Aorta (tissue), 5 donors: ENCODE measurements at regions not wholly inside any gene's neighbourhood (a gene's known extent, or its start where the extent isn't known, plus 50 kb on each side); places are given as distances from the start of the nearest gene placed in this dataset.

Experiments used
- ATAC-seq: fragments of 200-7000 bp; cut with Tn5 transposase; one replicate; pipeline ENCODE4 v1.9.1; 2022; ENCODE audit warnings: moderate library complexity; ENCODE audit not compliant: low FRiP score
- DNase-seq, 2 donors: peaks; one replicate each; pipeline ENCODE4 v3.0.0-alpha.2; 2020
- H3K27ac ChIP-seq, 2 donors: one replicate each; pipeline ENCODE4 v1.5.1; 2013; ENCODE audit warnings: low read length in 2 of 2, mild to moderate bottlenecking in 2 of 2, moderate library complexity in 2 of 2, control low read depth in 1 of 2, inconsistent platforms in 1 of 2, low read depth in 1 of 2
- H3K27me3 ChIP-seq, 2 donors: one replicate each; pipeline ENCODE4 v1.6.1; 2013; ENCODE audit warnings: control low read depth in 1 of 2, low read length in 1 of 2, mild to moderate bottlenecking in 1 of 2, moderate library complexity in 1 of 2; ENCODE audit not compliant: insufficient read depth in 2 of 2, control insufficient read depth in 1 of 2
- H3K36me3 ChIP-seq, 2 donors: one replicate each; pipeline ENCODE4 v1.6.1; 2013; ENCODE audit warnings: control low read depth in 1 of 2, low read length in 1 of 2, mild to moderate bottlenecking in 1 of 2; ENCODE audit not compliant: insufficient read depth in 2 of 2, control insufficient read depth in 1 of 2
- H3K4me1 ChIP-seq, 2 donors: one replicate each; pipeline ENCODE4 v1.6.1; 2013; ENCODE audit warnings: low read length in 2 of 2, control low read depth in 1 of 2, mild to moderate bottlenecking in 1 of 2, moderate library complexity in 1 of 2; ENCODE audit not compliant: insufficient read depth in 2 of 2, control insufficient read depth in 1 of 2
- H3K4me3 ChIP-seq, 2 donors: one replicate each; pipeline ENCODE4 v1.5.1; 2013; ENCODE audit warnings: low read length in 2 of 2, control low read depth in 1 of 2, mild to moderate bottlenecking in 1 of 2
- H3K9me3 ChIP-seq: one replicate; pipeline ENCODE4 v1.6.1; 2013; ENCODE audit warnings: mild to moderate bottlenecking, low read length; ENCODE audit not compliant: control insufficient read depth
- WGBS, 2 donors: extraction: QIAGEN DNeasy Blood & Tissue Kit; methylation state at CpG; one replicate each; pipeline ENCODE4 v1.1.7; 2013; 5-methylcytosine and 5-hydroxymethylcytosine counted together
- intact Hi-C, 2 donors: fragments of 100-400 bp; cut with DNase I; formaldehyde crosslinking; loops; one replicate each; pipeline versions ENCODE4 v1.14.2 to v1.15.0; 2022
- donor health status: healthy with polysubstance abuse.
- donor health status: Bipolar disorder and iron deficiency.
- donor health status: DM: no; HTN: no; CAD: no.
- donor health status: DM: no; HTN: no; CAD: no.
- donor health status: DM: yes; HTN: yes; CAD: no.

DNA sequence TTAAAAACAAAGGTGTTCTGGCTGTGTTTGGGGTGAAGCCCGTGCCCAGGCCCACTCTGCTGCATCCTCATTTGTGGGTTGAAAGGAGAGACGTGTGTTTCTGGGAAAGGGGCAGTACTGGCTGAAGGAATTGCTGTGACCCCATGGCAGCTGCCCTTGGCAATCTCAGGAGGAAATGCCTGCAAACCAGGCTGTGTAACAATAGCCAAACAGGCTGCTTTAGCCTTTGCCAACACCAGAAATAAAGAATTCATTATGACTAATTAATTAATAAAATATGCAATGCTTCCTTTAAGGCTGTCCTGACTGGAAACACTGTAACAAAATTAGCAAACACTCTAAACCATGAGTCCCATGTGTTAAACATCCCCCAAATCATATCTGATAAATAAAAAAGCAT lies 53.0 kb upstream of the KRR1 start:
- no peaks in the 10 kb centered on the region for H3K27me3 ChIP-seq
- no peaks in the 10 kb centered on the region for H3K4me1 ChIP-seq
- no peak overlapping the region for H3K27ac ChIP-seq
- DNase-seq (peak in 1 of 2 donors; percentile 49), ATAC-seq (no peak)
- no peaks in the 10 kb centered on the region for H3K9me3 ChIP-seq
- H3K36me3 ChIP-seq = no peaks in the 10 kb centered on the region
- H3K4me3 ChIP-seq = no peak overlapping the region
- intact Hi-C loops = no loop called here
- 35 to 38% methylated on average over 2 of the region's 2 CpGs for WGBS, 2 donors

- ATAC-seq = no peak
- Histone ChIP-seq H3K4me3 (no peak overlapping the region), H3K4me1 (no peaks in the 10 kb centered on the region), H3K9me3 (no peaks in the 10 kb centered on the region), H3K27me3 (no peaks in the 10 kb centered on the region), H3K36me3 (no peaks in the 10 kb centered on the region), H3K27ac (no peak overlapping the region)
- WGBS, 2 donors = 82 to 84% methylated on average over 2 of the region's 2 CpGs
- intact Hi-C loops = no loop called here
- DNase-seq = no peak
Measured at GRCh38 chr12:75563351-75563750, 51.9 kb upstream of the KRR1 start.

GRCh38 chr12:75561921-75562320 lies 50.5 kb upstream of the KRR1 start:
- DNase-seq = no peak
- Histone ChIP-seq H3K9me3 (no peaks in the 10 kb centered on the region), H3K4me3 (no peak overlapping the region), H3K36me3 (no peaks in the 10 kb centered on the region), H3K4me1 (no peaks in the 10 kb centered on the region), H3K27ac (no peak overlapping the region), H3K27me3 (no peaks in the 10 kb centered on the region)
- intact Hi-C loops = no loop called here
- no peak for ATAC-seq
- WGBS, 2 donors = 89 to 93% methylated on average over 7 of the region's 7 CpGs
